Ammon's horn (tissue), 1 donor: ENCODE measurements at regions not wholly inside any gene's neighbourhood (a gene's known extent, or its start where the extent isn't known, plus 50 kb on each side); places are given as distances from the start of the nearest gene placed in this dataset.

ENCODE experiments used
- DNase-seq: peaks from one replicate; pipeline ENCODE4 v3.0.0-alpha.2; 2016; ENCODE audit warnings: low spot score

- DNase-seq = no peak
These were observed 93.8 kb upstream of the SMNDC1 start for GRCh38 chr10:110398419-110399105.

- no peak for DNase-seq
These were observed 94.6 kb upstream of the SMNDC1 start for GRCh38 chr10:110399106-110399964.

- no peak for DNase-seq
These were observed 95.5 kb upstream of the SMNDC1 start for GRCh38 chr10:110399965-110400933.

DNA sequence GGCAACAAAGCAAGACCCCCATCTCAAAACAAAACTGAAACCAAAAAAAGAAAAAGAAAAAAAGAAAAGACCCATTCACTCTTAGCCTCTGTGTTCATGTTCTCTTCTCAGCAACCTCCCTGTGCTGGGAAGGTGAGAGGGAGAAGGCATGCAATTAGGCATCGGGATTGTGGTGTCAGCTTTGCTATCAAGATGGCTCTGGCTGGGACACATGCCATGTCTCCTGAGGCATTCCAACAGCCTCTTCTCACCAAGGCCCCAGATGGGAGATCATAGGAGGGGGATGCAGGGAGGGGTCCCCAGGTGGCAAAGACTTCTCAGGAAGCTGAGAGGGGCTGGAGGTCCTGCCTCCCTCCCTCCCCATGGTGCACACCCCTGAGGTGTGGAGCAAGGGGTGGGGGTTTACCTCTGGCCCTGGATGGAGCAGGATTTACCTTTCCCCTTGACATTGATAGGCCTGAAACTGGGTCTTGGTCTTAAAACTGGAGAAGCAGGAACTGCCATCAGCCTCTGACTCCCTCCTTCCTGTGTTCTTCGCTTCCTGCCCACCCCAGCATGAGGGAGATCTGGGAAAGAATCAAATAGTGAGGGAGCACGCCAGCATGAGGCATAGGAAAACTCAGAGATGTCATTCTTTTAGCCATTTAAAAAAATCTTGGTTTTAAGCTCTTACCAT, 96.2 kb upstream of the DUSP5 start:
- no peak for DNase-seq

- no peak for DNase-seq
These were observed 95.7 kb upstream of the DUSP5 start for GRCh38 chr10:110402077-110402416.

DNA sequence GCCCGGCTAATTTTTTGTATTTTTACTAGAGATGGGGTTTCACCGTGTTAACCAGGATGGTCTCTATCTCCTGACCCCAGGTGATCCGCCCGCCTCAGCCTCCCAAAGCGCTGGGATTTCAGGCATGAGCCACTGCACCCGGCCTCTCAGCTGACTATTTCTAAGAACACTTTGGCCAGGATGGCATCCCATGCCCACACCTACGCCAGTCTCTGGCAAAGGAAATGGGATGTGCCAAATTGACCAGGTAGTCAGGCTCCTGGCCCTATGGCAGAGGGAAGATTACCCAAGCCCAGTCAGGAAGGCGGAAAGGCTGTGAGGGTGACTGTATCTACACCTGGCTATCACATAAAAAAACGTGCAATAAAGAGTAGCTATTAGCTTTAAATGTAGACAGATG, 94.1 kb upstream of the DUSP5 start:
- no peak for DNase-seq

DNA sequence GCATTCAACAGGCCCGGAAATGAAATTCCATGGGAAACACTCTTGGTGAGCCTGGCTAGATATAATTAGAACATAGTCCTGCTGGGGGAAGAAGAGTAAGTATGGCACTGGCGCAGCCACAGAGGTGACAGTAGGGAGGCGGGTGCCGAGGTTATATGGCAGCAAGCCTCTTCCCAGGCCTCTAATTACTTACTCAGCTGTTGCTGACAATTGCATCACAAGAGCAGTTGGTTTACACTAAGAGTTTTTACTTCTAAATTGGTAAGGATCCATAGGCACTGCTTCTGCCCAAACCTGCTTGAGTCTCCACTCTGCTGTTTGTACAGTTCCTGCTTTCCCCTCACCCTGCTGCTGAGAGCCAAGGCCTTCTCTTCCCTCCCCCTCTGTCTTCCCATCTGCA, 93.3 kb upstream of the DUSP5 start:
- no peak for DNase-seq

GRCh38 chr10:110404825-110405224, 92.9 kb upstream of the DUSP5 start:
- DNase-seq = no peak

DNA sequence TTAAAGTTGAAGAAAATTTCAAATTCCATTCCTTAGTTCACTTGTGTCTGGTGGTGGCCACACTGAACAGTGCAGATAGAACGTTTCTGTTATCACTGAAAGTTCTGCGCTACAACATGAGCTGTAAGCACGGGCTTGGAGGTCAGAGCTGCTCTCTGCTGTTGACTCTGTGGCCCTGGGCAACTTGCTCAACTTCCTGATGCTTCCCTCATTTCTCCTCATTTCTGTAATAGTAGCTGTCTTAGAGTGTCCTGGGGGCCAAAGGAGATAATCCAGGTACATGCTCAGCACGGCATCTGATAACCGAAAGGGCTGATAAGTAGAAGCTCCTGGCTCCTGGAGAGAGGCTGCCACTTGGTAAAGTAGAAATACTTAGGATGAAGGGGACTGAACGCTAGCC, 92.3 kb upstream of the DUSP5 start:
- no peak for DNase-seq

GRCh38 chr10:110407301-110408170, 90.2 kb upstream of the DUSP5 start:
- no peak for DNase-seq

GRCh38 chr10:110408203-110408871, 89.4 kb upstream of the DUSP5 start:
- no peak for DNase-seq

DNA sequence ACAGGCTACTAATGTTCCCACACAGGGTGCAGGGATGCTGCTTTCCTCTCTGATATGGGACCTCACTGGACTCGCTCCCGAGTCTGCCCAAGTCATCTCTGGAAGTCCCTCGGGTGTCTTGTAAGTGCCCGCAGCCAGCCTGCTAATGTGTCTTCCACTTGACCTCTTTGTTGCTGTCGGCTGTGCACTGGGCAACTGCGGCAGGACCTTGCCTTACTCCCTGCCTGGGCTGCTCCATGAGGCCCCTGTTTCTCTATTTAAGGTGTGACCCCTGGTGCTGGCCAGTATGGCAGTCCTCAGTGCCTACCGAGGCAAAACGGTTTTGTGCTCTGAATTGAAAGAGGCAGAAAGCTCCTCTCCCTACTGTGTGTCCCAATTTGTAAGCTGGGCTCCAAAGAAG, 88.8 kb upstream of the DUSP5 start:
- no peak for DNase-seq

- no peak for DNase-seq
These were observed 88.2 kb upstream of the DUSP5 start for GRCh38 chr10:110409488-110409887.

GRCh38 chr10:110409926-110410325, 87.8 kb upstream of the DUSP5 start:
- no peak for DNase-seq

DNA sequence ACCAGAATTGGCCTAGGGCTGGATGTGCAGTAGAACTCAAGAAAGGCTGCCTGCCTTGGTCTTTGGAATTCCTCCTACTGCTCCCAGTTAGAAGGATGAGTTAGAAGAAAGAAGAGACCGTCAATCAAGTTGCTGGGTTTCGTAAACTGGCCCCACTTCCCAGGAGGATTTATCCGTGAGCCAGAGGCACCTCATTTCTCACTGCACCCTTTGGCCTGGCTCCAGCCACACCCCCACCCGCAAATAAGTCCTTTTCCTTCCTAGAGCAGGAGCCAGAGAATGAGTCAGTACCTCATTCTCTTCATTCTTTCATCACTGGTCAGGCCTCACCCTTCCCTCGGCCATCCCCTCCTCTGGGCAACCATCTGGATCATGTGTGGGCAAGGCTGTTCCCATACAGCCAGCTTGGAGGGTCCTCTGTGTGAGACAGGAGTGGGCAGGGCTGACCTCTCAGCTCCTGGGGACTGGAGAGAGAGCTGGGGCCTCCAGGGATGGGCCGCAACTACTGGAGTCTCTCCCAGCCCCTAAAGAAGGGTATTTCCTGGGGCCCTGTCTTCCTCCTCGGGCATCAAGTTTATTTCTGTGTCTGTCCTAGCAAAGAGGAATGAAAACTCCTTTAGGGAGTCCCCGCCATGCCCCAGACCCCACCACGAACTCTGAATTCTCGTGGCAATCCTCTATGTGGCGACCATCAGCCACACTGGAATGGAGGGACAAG, 87.2 kb upstream of the DUSP5 start:
- no peak for DNase-seq

DNA sequence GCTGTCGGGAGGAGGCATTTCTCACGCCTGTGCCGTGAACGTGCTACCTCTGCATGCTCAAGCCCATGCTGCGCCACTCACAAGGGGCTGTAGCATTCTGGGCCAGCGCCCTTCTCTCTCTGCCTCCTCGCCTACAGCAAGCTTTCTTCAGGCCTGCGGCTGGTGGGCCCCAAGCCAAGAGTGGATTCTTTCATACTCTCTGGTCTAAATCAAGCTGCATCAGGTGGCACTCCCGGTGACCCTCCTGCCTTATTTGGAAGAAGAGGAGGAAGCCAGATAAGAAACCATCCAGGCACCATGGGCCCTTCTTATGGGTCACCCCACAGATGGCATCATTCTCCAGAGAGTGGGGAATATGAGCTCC, 86.7 kb upstream of the DUSP5 start:
- DNase-seq = no peak

GRCh38 chr10:110413049-110413783, 84.5 kb upstream of the DUSP5 start:
- no peak for DNase-seq

DNA sequence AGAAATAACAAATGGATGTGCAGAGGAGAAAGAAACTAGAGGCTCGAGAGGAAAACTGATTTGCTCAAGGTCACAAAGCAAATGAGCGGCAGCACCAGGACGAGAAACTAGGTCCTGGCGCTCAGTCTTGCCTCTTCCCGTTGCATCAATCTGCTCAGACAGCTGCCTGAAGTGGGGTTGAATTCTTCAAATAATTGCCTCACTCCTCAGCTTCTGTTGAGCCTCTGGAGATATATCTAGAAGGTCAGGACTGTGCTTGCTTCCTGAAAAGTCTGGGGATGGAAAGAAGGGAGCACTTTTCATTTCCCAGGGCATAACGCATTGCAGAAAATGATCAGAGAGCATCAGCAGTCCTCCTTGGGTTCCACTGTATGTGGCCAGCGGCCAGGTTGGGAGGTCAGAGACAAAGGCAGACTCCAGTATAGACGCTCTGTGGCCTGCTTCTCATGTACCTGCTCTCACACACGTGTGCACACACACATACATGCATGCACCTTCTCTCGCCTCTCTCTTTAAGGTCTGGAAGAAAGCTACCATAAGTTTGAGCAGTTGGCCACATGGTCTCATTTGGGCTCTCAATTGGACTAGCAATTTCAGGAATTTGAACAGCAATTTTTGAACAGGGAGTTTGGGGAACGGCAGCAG, 83.7 kb upstream of the DUSP5 start:
- no peak for DNase-seq
